NCI-H526 (cell line): ENCODE measurements at regions not wholly inside any gene's neighbourhood (a gene's known extent, or its start where the extent isn't known, plus 50 kb on each side); places are given as distances from the start of the nearest gene placed in this dataset.

Experiments used
- DNase-seq, 2 experiments: peaks; one replicate each; lab custom pipeline; 2025; lab: John Stamatoyannopoulos, UW

GRCh38 chr15:60095711-60096110 is 91.6 kb downstream of the FOXB1 start:
- no peak for DNase-seq

GRCh38 chr15:60096157-60096556 is 92.0 kb downstream of the FOXB1 start:
- no peak for DNase-seq

GRCh38 chr15:60101416-60101815 is 97.3 kb downstream of the FOXB1 start:
- no peak for DNase-seq

GRCh38 chr15:60102748-60103147 is 98.6 kb downstream of the FOXB1 start:
- DNase-seq: no peak

GRCh38 chr15:60110909-60111308 is 106.8 kb downstream of the FOXB1 start:
- no peak for DNase-seq

- DNase-seq: no peak
These were observed 111.7 kb downstream of the FOXB1 start for GRCh38 chr15:60115579-60116380.

- DNase-seq: no peak
These were observed 112.5 kb downstream of the FOXB1 start for GRCh38 chr15:60116456-60117089.

GRCh38 chr15:60118146-60118545 is 114.0 kb downstream of the FOXB1 start:
- DNase-seq: peak in 1 of 2 experiments; percentile 11

- peak in 1 of 2 experiments; percentile 33 for DNase-seq
These were observed 114.5 kb downstream of the FOXB1 start for GRCh38 chr15:60118626-60119025.

GRCh38 chr15:60119101-60119500 is 115.0 kb downstream of the FOXB1 start:
- DNase-seq: no peak

- DNase-seq: no peak
These were observed 116.0 kb downstream of the FOXB1 start for GRCh38 chr15:60120100-60120499.

GRCh38 chr15:60121845-60122244 is 117.7 kb downstream of the FOXB1 start:
- no peak for DNase-seq

GRCh38 chr15:60122691-60123090 is 118.6 kb downstream of the FOXB1 start:
- DNase-seq: no peak

GRCh38 chr15:60124460-60125070 is 120.5 kb downstream of the FOXB1 start:
- no peak for DNase-seq

- no peak for DNase-seq
These were observed 121.2 kb downstream of the FOXB1 start for GRCh38 chr15:60125334-60125733.

GRCh38 chr15:60126200-60126599 is 122.1 kb downstream of the FOXB1 start:
- DNase-seq: no peak

- DNase-seq: no peak
These were observed 122.5 kb downstream of the FOXB1 start for GRCh38 chr15:60126661-60127060.

GRCh38 chr15:60128000-60128376 is 123.9 kb downstream of the FOXB1 start:
- no peak for DNase-seq

GRCh38 chr15:60128710-60129109 is 124.6 kb downstream of the FOXB1 start:
- DNase-seq: peak in 1 of 2 experiments; percentile 5

- DNase-seq: no peak
These were observed 126.3 kb downstream of the FOXB1 start for GRCh38 chr15:60130398-60130797.

GRCh38 chr15:60130821-60131220 is 126.7 kb downstream of the FOXB1 start:
- DNase-seq: no peak

GRCh38 chr15:60134609-60135008 is 130.5 kb downstream of the FOXB1 start:
- DNase-seq: peak; percentile 14 to 36

- DNase-seq: no peak
These were observed 131.8 kb downstream of the FOXB1 start for GRCh38 chr15:60135961-60136360.
